ENCODE measurements at regions not wholly inside any gene's neighbourhood (a gene's known extent, or its start where the extent isn't known, plus 50 kb on each side); places are given as distances from the start of the nearest gene placed in this dataset.

GRCh38 chr4:32855622-32856021, 2135.5 kb downstream of the PCDH7 start:
- no peak overlapping the region for H2AFZ ChIP-seq
- no peaks in the 10 kb centered on the region; the same call in 1 of the 2 replicates for H3F3A ChIP-seq (ENCODE audit: insufficient read depth)
- no peaks in the 10 kb centered on the region for H4K20me1 ChIP-seq (ENCODE audit: insufficient read depth)
- H3K4me2 ChIP-seq (ENCODE audit: unreplicated experiment): no peak overlapping the region
- 38 to 50% methylated on average over 2 of the region's 2 CpGs for WGBS, 2 experiments (ENCODE audit: low coverage in 1 of 2, low lambda C conversion rate in 2 of 2, missing lambda C conversion rate in 2 of 2)
- no peak overlapping the region for H3K27ac ChIP-seq
- H3K9me2 ChIP-seq (ENCODE audit: insufficient read depth): no peaks in the 10 kb centered on the region
- no peaks in the 10 kb centered on the region for H3K36me3 ChIP-seq (ENCODE audit: low read depth)
- no peaks in the 10 kb centered on the region for H3K9me3 ChIP-seq (ENCODE audit: low read depth)
- H3K4me3 ChIP-seq: no peak overlapping the region
- TF ChIP-seq EZH2phosphoT487 (IDR thresholded peaks at IDR 0.05; ENCODE audit: insufficient read depth, low read depth) (no peak), EZH2 (IDR thresholded peaks at IDR 0.05; ENCODE audit: insufficient read depth, poor library complexity, severe bottlenecking) (no peak)
- no peaks in the 10 kb centered on the region for H3K27me3 ChIP-seq (replicated peaks; ENCODE audit: insufficient read depth)
- no peak for DNase-seq
- no peaks in the 10 kb centered on the region for H3K79me2 ChIP-seq (ENCODE audit: insufficient read depth)
- no peak overlapping the region for H3K9ac ChIP-seq
- no peaks in the 10 kb centered on the region for H3K4me1 ChIP-seq (ENCODE audit: insufficient read depth)
- in situ Hi-C loops (cut with MboI): no loop called here

GRCh38 chr4:32858361-32858760, 2138.2 kb downstream of the PCDH7 start:
- Histone ChIP-seq H3K36me3 (ENCODE audit: low read depth) (no peaks in the 10 kb centered on the region), H3K27ac (no peak overlapping the region), H3F3A (ENCODE audit: insufficient read depth) (no peaks in the 10 kb centered on the region; the same call in 1 of the 2 replicates), H3K9me2 (ENCODE audit: insufficient read depth) (no peaks in the 10 kb centered on the region), H3K4me1 (ENCODE audit: insufficient read depth) (no peaks in the 10 kb centered on the region), H3K4me2 (ENCODE audit: unreplicated experiment) (no peak overlapping the region), H3K4me3 (no peak overlapping the region), H3K9ac (no peak overlapping the region), H2AFZ (no peak overlapping the region), H3K79me2 (ENCODE audit: insufficient read depth) (no peaks in the 10 kb centered on the region), H3K27me3 (replicated peaks; ENCODE audit: insufficient read depth) (no peaks in the 10 kb centered on the region), H3K9me3 (ENCODE audit: low read depth) (no peaks in the 10 kb centered on the region), H4K20me1 (ENCODE audit: insufficient read depth) (no peaks in the 10 kb centered on the region)
- TF ChIP-seq EZH2phosphoT487 (IDR thresholded peaks at IDR 0.05; ENCODE audit: insufficient read depth, low read depth) (no peak), EZH2 (IDR thresholded peaks at IDR 0.05; ENCODE audit: insufficient read depth, poor library complexity, severe bottlenecking) (no peak)
- in situ Hi-C loops (cut with MboI): no loop called here
- DNase-seq: no peak
- 76 to 90% methylated on average over 1 of the region's 1 CpG for WGBS, 2 experiments (ENCODE audit: low coverage in 1 of 2, low lambda C conversion rate in 2 of 2, missing lambda C conversion rate in 2 of 2)

- no peaks in the 10 kb centered on the region for H3K36me3 ChIP-seq (ENCODE audit: low read depth)
- no peaks in the 10 kb centered on the region for H3K27me3 ChIP-seq (replicated peaks; ENCODE audit: insufficient read depth)
- H3F3A ChIP-seq (ENCODE audit: insufficient read depth): no peaks in the 10 kb centered on the region; the same call in 1 of the 2 replicates
- no peaks in the 10 kb centered on the region for H4K20me1 ChIP-seq (ENCODE audit: insufficient read depth)
- no peak overlapping the region for H3K4me3 ChIP-seq
- H3K4me1 ChIP-seq (ENCODE audit: insufficient read depth): no peaks in the 10 kb centered on the region
- H2AFZ ChIP-seq: no peak overlapping the region
- H3K9me2 ChIP-seq (ENCODE audit: insufficient read depth): no peaks in the 10 kb centered on the region
- no peaks in the 10 kb centered on the region for H3K9me3 ChIP-seq (ENCODE audit: low read depth)
- H3K79me2 ChIP-seq (ENCODE audit: insufficient read depth): no peaks in the 10 kb centered on the region
- 18 to 29% methylated on average over 2 of the region's 2 CpGs for WGBS, 2 experiments (ENCODE audit: low coverage in 1 of 2, low lambda C conversion rate in 2 of 2, missing lambda C conversion rate in 2 of 2)
- peak; percentile 83 for DNase-seq
- H3K9ac ChIP-seq: no peak overlapping the region
- no peak for TF ChIP-seq EZH2phosphoT487 (IDR thresholded peaks at IDR 0.05; ENCODE audit: insufficient read depth, low read depth)
- no peak for TF ChIP-seq EZH2 (IDR thresholded peaks at IDR 0.05; ENCODE audit: insufficient read depth, poor library complexity, severe bottlenecking)
- no peak overlapping the region for H3K27ac ChIP-seq
- no peak overlapping the region for H3K4me2 ChIP-seq (ENCODE audit: unreplicated experiment)
- in situ Hi-C loops (cut with MboI): no loop called here
Observed at GRCh38 chr4:32858971-32859370, 2138.8 kb downstream of the PCDH7 start.

GRCh38 chr4:32864713-32865351, 2144.7 kb downstream of the PCDH7 start:
- no peaks in the 10 kb centered on the region for H3K79me2 ChIP-seq (ENCODE audit: insufficient read depth)
- H3K27me3 ChIP-seq (replicated peaks; ENCODE audit: insufficient read depth): no peaks in the 10 kb centered on the region
- in situ Hi-C loops (cut with MboI): no loop called here
- 35 to 36% methylated on average over 3 of the region's 3 CpGs for WGBS, 2 experiments (ENCODE audit: low coverage in 1 of 2, low lambda C conversion rate in 2 of 2, missing lambda C conversion rate in 2 of 2)
- H3F3A ChIP-seq (ENCODE audit: insufficient read depth): no peaks in the 10 kb centered on the region
- no peaks in the 10 kb centered on the region for H3K9me2 ChIP-seq (ENCODE audit: insufficient read depth)
- H4K20me1 ChIP-seq (ENCODE audit: insufficient read depth): no peaks in the 10 kb centered on the region
- no peaks in the 10 kb centered on the region for H3K36me3 ChIP-seq (ENCODE audit: low read depth)
- no peaks in the 10 kb centered on the region for H3K4me1 ChIP-seq (ENCODE audit: insufficient read depth)
- no peak for DNase-seq
- H3K9me3 ChIP-seq (ENCODE audit: low read depth): no peaks in the 10 kb centered on the region
- no peak overlapping the region for H2AFZ ChIP-seq
- H3K4me3 ChIP-seq: no peak overlapping the region
- TF ChIP-seq EZH2phosphoT487 (IDR thresholded peaks at IDR 0.05; ENCODE audit: insufficient read depth, low read depth) (no peak), EZH2 (IDR thresholded peaks at IDR 0.05; ENCODE audit: insufficient read depth, poor library complexity, severe bottlenecking) (no peak)
- H3K27ac ChIP-seq: no peak overlapping the region
- H3K4me2 ChIP-seq (ENCODE audit: unreplicated experiment): no peak overlapping the region
- no peak overlapping the region for H3K9ac ChIP-seq
